Brain microvascular endothelial cell (primary cell): ENCODE measurements at regions not wholly inside any gene's neighbourhood (a gene's known extent, or its start where the extent isn't known, plus 50 kb on each side); places are given as distances from the start of the nearest gene placed in this dataset.

ENCODE experiments used
- DNase-seq: peaks from one replicate; pipeline ENCODE4 v3.0.0-alpha.2; 2020
- H3K27ac ChIP-seq: fragments of 250-450 bp; sonication (Bioruptor Pico); 2 replicates; pipeline ENCODE4 v1.5.1; 2020; ENCODE audit warnings: mild to moderate bottlenecking, moderate library complexity
- H3K27me3 ChIP-seq: fragments of 250-450 bp; sonication (Bioruptor Pico); replicated peaks from 2 replicates; pipeline ENCODE4 v1.5.1; 2020; ENCODE audit warnings: mild to moderate bottlenecking
- H3K36me3 ChIP-seq: fragments of 250-450 bp; sonication (Bioruptor Pico); replicated peaks from 2 replicates; pipeline ENCODE4 v1.5.1; 2020; ENCODE audit warnings: mild to moderate bottlenecking
- H3K4me3 ChIP-seq: 2 replicates; pipeline ENCODE4 v1.5.1; 2011; ENCODE audit warnings: low read depth, mild to moderate bottlenecking, control low read depth, low read length, moderate library complexity
- CTCF ChIP-seq: IDR thresholded peaks from 2 replicates; pipeline ENCODE4 v1.5.1; 2011; ENCODE audit warnings: low read depth, mild to moderate bottlenecking, moderate library complexity, low read length, control low read depth, inconsistent platforms; ENCODE audit errors: missing control alignments
- in situ Hi-C: cut with HindIII; loops from 2 replicates; pipeline ENCODE4 v1.10.0; 2017; ENCODE audit warnings: low sequenced_read_pairs, low pct_ligation_motif_present

GRCh38 chr11:37597776-37598175 is 999.7 kb upstream of the RAG2 start:
- Histone ChIP-seq H3K27ac (no peak overlapping the region), H3K36me3 (no peaks in the 10 kb centered on the region), H3K4me3 (no peak overlapping the region), H3K27me3 (no peaks in the 10 kb centered on the region)
- no peak for DNase-seq
- TF ChIP-seq CTCF = no peak
- in situ Hi-C loops = no loop called here

GRCh38 chr11:37595845-37596244 is 997.8 kb upstream of the RAG2 start:
- Histone ChIP-seq H3K27ac (no peak overlapping the region), H3K4me3 (no peak overlapping the region), H3K36me3 (no peaks in the 10 kb centered on the region), H3K27me3 (no peaks in the 10 kb centered on the region)
- in situ Hi-C loops = no loop called here
- TF ChIP-seq CTCF = no peak
- no peak for DNase-seq

GRCh38 chr11:37574361-37574760 is 976.3 kb upstream of the RAG2 start:
- DNase-seq = no peak
- TF ChIP-seq CTCF = no peak
- no peaks in the 10 kb centered on the region for H3K27me3 ChIP-seq
- H3K27ac ChIP-seq = no peak overlapping the region
- H3K36me3 ChIP-seq = no peaks in the 10 kb centered on the region
- H3K4me3 ChIP-seq = no peak overlapping the region
- in situ Hi-C loops = no loop called here

GRCh38 chr11:37572491-37573171 is 974.6 kb upstream of the RAG2 start:
- no peak for DNase-seq
- no peaks in the 10 kb centered on the region for H3K27me3 ChIP-seq
- TF ChIP-seq CTCF = no peak
- H3K27ac ChIP-seq = no peak overlapping the region
- H3K36me3 ChIP-seq = no peaks in the 10 kb centered on the region
- no peak overlapping the region for H3K4me3 ChIP-seq
- in situ Hi-C loops = no loop called here

- no peak for TF ChIP-seq CTCF
- Histone ChIP-seq H3K27ac (no peak overlapping the region), H3K36me3 (no peaks in the 10 kb centered on the region), H3K4me3 (no peak overlapping the region), H3K27me3 (no peaks in the 10 kb centered on the region)
- in situ Hi-C loops = no loop called here
- no peak for DNase-seq
These were observed 973.2 kb upstream of the RAG2 start for GRCh38 chr11:37571246-37571645.

- H3K4me3 ChIP-seq = no peak overlapping the region
- no peaks in the 10 kb centered on the region for H3K27me3 ChIP-seq
- in situ Hi-C loops = no loop called here
- H3K27ac ChIP-seq = no peak overlapping the region
- H3K36me3 ChIP-seq = no peaks in the 10 kb centered on the region
- no peak for TF ChIP-seq CTCF
- DNase-seq = no peak
These were observed 963.0 kb upstream of the RAG2 start for GRCh38 chr11:37560991-37561390.
